ENCODE measurements at regions not wholly inside any gene's neighbourhood (a gene's known extent, or its start where the extent isn't known, plus 50 kb on each side); places are given as distances from the start of the nearest gene placed in this dataset.
"Not testable (repeated sequence)": the region's sequence is repeated elsewhere in the genome, so short reads cannot be mapped to it uniquely, and the experiment has no call there.

DNA sequence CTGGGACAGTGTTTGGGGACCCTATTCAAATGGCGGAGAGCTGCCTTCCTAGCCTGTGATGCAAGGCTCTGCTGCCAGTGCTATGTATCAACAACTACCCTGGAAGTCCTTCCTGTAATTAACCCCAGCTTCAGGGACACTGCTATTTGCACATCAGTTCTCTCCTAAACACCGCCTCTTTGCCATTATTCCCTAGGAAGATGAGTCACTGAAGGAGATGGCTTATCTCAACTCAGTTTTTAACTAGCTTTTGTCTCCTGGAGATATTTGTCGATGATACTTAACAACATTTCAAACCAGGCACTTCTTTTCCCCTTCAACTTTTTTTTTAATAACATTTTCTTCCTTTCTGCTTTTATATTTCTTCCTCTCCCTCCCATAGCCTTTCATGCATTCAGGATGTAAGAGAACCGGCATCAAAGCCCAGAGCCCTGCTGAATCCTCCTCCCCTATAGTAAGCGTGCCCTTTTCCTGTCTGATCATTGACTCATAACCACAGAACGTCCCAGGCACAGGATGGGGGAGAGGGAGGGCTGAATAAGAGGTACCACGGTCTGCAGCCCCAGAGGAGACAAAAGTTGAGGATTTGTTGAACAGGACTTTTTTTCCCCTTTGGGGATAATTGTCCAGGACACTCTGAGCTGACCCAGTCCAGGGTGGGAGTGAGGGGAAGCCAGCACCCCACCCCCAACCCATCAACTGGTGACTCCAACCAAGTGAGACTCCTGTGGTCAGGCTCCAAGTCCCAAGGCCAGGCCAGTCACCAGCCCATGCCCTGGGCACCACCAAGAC, 387.8 kb upstream of the SALL1 start:
- intact Hi-C loops (cut with micrococcal nuclease): no loop called here
- Mint-ChIP-seq H3K27me3 (ENCODE audit: low read depth) (no peaks in the 10 kb centered on the region), H3K36me3 (ENCODE audit: low read depth) (no peaks in the 10 kb centered on the region), H3K27ac (no peak overlapping the region), H3K9me3 (no peaks in the 10 kb centered on the region), H3K4me3 (no peak overlapping the region), H3K4me1 (ENCODE audit: low read depth) (no peaks in the 10 kb centered on the region)
- CTCF ChIA-PET: no interaction called here
- no peak for DNase-seq

DNA sequence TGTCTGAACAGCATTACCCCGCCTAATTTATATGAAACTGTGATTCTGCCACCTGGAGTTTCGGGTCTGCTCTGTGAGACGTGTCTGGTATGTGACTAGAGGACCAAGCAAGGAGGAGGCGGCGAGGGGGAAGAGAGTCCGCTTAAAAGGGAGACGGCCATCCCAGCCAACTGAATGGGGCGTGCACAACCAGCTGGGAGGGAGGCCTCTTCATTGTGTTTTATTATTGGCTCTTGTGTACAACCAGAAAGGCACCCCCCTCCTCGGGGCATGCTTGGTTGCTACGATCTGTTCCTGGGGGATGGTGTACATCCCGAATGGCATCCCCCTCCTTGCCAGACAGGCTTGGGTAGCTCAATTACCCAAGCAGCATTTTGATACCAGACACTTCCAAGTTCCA, 384.5 kb upstream of the SALL1 start:
- CTCF ChIA-PET: no interaction called here
- no peak overlapping the region for H3K27ac Mint-ChIP-seq
- peaks cover 2% of the 10 kb centered on the region for H3K9me3 Mint-ChIP-seq
- no peaks in the 10 kb centered on the region for H3K4me1 Mint-ChIP-seq (ENCODE audit: low read depth)
- H3K36me3 Mint-ChIP-seq (ENCODE audit: low read depth): no peaks in the 10 kb centered on the region
- H3K27me3 Mint-ChIP-seq (ENCODE audit: low read depth): no peaks in the 10 kb centered on the region
- DNase-seq: no peak
- intact Hi-C loops (cut with micrococcal nuclease): no loop called here
- H3K4me3 Mint-ChIP-seq: no peak overlapping the region

GRCh38 chr16:51532551-51532950, 381.5 kb upstream of the SALL1 start:
- CTCF ChIA-PET: no interaction called here
- no peak for DNase-seq
- Mint-ChIP-seq H3K36me3 (ENCODE audit: low read depth) (no peaks in the 10 kb centered on the region), H3K27me3 (ENCODE audit: low read depth) (no peaks in the 10 kb centered on the region), H3K27ac (no peak overlapping the region), H3K4me3 (no peak overlapping the region), H3K9me3 (peaks cover 2% of the 10 kb centered on the region), H3K4me1 (ENCODE audit: low read depth) (no peaks in the 10 kb centered on the region)
- intact Hi-C loops (cut with micrococcal nuclease): no loop called here

- no peak overlapping the region for H3K27ac Mint-ChIP-seq
- DNase-seq: no peak
- H3K4me3 Mint-ChIP-seq: no peak overlapping the region
- H3K36me3 Mint-ChIP-seq (ENCODE audit: low read depth): no peaks in the 10 kb centered on the region
- intact Hi-C loops (cut with micrococcal nuclease): no loop called here
- CTCF ChIA-PET: no interaction called here
- H3K27me3 Mint-ChIP-seq (ENCODE audit: low read depth): no peaks in the 10 kb centered on the region
- H3K9me3 Mint-ChIP-seq: peaks cover 3% of the 10 kb centered on the region
- H3K4me1 Mint-ChIP-seq (ENCODE audit: low read depth): no peaks in the 10 kb centered on the region
These were observed 380.2 kb upstream of the SALL1 start for GRCh38 chr16:51531271-51531670.

GRCh38 chr16:51527349-51527748, 376.3 kb upstream of the SALL1 start:
- Mint-ChIP-seq H3K27me3 (ENCODE audit: low read depth) (no peaks in the 10 kb centered on the region), H3K4me1 (ENCODE audit: low read depth) (no peaks in the 10 kb centered on the region), H3K9me3 (peaks cover 3% of the 10 kb centered on the region), H3K27ac (no peak overlapping the region), H3K36me3 (ENCODE audit: low read depth) (no peaks in the 10 kb centered on the region), H3K4me3 (no peak overlapping the region)
- intact Hi-C loops (cut with micrococcal nuclease): no loop called here
- no peak for DNase-seq
- CTCF ChIA-PET: no interaction called here

DNA sequence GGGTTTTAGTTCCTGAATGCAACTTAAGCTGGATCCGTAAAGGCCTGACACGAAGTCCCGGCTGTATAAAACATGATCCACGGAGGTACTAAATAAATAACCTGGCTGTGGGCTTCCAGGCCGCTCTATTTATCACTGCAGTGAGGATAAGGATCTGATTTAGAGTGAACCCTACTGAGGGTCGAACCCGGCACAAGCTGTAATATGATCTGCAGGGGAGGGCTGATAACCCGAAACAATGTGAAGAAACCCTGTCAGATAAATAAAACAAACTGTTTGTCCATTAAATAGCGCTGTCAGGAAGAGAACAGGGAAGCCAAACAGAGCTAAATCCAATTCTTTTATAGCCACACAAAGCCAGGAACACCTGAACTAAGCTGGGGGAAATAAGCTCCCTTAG, 375.6 kb upstream of the SALL1 start:
- no peaks in the 10 kb centered on the region for H3K4me1 Mint-ChIP-seq (ENCODE audit: low read depth)
- peaks cover 5% of the 10 kb centered on the region for H3K9me3 Mint-ChIP-seq
- no peak overlapping the region for H3K4me3 Mint-ChIP-seq
- no peak for DNase-seq
- intact Hi-C loops (cut with micrococcal nuclease): no loop called here
- H3K36me3 Mint-ChIP-seq (ENCODE audit: low read depth): peaks cover 2% of the 10 kb centered on the region
- H3K27me3 Mint-ChIP-seq (ENCODE audit: low read depth): no peaks in the 10 kb centered on the region
- CTCF ChIA-PET: no interaction called here
- no peak overlapping the region for H3K27ac Mint-ChIP-seq

DNA sequence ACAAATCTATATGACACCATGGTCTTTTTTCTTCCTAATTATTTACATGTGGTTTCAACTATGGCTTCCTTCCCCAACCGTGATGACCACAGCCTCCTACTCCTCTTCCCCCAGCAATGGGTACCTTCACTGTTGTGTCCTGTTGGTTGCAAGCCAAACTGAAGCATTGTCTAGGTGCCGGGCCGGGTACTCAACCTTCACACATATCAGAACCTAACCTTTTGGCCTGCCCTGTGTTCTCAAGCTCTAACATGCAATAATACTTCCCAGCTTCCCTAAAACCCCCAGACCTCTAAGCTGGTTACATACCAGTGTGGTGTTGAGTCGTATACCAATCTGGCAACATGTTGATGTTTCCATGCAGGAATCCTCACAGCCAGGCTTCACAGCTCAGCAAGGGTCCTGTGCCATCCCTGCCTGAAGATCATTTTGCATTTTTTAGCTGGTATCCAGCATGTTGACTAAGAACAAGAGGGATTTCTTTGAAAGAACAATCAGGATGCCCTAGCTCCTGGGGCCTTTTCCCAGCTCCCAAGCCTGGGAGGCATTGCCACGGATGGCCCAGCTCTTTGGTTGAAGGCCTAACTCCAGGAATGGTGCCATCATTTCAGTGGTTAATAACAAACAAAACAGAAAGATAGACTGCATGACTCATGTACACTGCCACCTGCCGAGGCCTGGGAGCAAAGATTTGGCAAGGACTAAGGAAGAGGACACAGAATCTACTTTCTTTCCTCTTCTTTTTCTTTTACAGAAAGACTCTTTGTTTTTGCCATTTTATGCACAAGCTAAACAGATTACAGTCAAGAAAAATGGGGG, 373.7 kb upstream of the SALL1 start:
- no peaks in the 10 kb centered on the region for H3K4me1 Mint-ChIP-seq (ENCODE audit: low read depth)
- H3K9me3 Mint-ChIP-seq: peaks cover 9% of the 10 kb centered on the region
- intact Hi-C loops (cut with micrococcal nuclease): no loop called here
- peaks cover 2% of the 10 kb centered on the region for H3K36me3 Mint-ChIP-seq (ENCODE audit: low read depth)
- CTCF ChIA-PET: no interaction called here
- H3K27me3 Mint-ChIP-seq (ENCODE audit: low read depth): no peaks in the 10 kb centered on the region
- H3K27ac Mint-ChIP-seq: no peak overlapping the region
- no peak for DNase-seq
- H3K4me3 Mint-ChIP-seq: no peak overlapping the region

DNA sequence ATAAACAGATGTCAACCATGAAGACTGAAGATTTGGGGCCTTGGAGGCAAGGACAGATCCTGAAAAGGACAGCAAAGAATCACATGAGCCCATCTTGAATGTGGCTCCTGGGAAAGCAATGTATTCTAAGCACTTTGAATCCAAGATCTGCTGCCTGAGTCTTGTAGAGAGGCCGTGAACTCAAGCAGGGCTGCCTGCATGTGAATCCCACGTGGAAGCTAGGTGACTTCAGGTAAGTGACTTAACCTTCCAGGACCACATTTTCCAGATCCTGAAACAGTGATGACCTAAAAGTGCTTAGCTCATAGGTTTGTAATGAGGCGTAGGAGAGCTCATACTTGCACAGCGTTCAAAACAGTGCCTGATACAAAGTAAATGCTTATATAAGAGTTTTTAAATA, 373.0 kb upstream of the SALL1 start:
- H3K4me3 Mint-ChIP-seq: no peak overlapping the region
- no peak overlapping the region for H3K27ac Mint-ChIP-seq
- no peak for DNase-seq
- H3K4me1 Mint-ChIP-seq (ENCODE audit: low read depth): no peaks in the 10 kb centered on the region
- H3K27me3 Mint-ChIP-seq (ENCODE audit: low read depth): no peaks in the 10 kb centered on the region
- H3K9me3 Mint-ChIP-seq: peaks cover 14% of the 10 kb centered on the region
- CTCF ChIA-PET: no interaction called here
- intact Hi-C loops (cut with micrococcal nuclease): no loop called here
- peaks cover 2% of the 10 kb centered on the region for H3K36me3 Mint-ChIP-seq (ENCODE audit: low read depth)

DNA sequence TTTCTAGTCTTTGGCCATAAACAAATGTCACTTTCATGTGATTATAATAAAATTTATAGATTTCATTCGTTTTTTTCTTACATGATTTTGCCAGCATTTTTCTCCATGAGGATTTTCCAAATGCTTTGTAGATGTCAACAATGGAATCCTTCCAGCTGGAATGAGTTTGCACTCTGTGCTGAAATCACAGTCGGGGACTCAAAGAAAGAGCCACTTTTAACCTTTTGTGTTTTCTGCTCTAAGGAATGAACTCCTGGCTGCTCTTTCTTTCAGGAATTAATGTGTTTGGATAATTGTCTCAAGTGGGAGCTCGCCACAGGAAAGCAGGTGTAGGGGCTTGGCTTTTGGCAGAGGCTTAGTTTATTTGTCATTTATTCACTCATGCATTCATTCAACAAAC, 372.3 kb upstream of the SALL1 start:
- CTCF ChIA-PET: no interaction called here
- no peak for DNase-seq
- Mint-ChIP-seq H3K4me1 (ENCODE audit: low read depth) (no peaks in the 10 kb centered on the region), H3K27ac (no peak overlapping the region), H3K9me3 (peaks cover 14% of the 10 kb centered on the region), H3K27me3 (ENCODE audit: low read depth) (no peaks in the 10 kb centered on the region), H3K4me3 (no peak overlapping the region), H3K36me3 (ENCODE audit: low read depth) (peaks cover 2% of the 10 kb centered on the region)
- intact Hi-C loops (cut with micrococcal nuclease): no loop called here

DNA sequence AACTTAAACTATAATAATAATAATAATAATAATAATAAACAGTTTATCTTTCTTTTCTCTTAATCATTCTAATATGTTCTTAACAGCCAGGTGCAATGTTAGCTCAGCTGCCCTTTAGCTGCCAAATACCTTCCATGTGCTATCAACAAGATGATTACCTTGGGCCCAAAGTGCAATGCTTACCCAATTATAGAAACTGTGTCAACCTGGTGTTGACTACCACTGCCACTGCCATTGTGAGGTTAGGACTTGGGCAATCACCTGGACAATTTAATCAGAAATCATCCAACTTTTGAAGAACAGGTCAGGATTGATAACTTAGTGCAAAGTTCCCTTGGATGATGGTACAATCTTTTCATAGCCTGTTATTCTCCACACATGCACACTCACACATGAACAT, 371.8 kb upstream of the SALL1 start:
- no peaks in the 10 kb centered on the region for H3K4me1 Mint-ChIP-seq (ENCODE audit: low read depth)
- H3K27me3 Mint-ChIP-seq (ENCODE audit: low read depth): no peaks in the 10 kb centered on the region
- H3K27ac Mint-ChIP-seq: no peak overlapping the region
- CTCF ChIA-PET: no interaction called here
- intact Hi-C loops (cut with micrococcal nuclease): no loop called here
- H3K4me3 Mint-ChIP-seq: no peak overlapping the region
- H3K9me3 Mint-ChIP-seq: peaks cover 14% of the 10 kb centered on the region
- H3K36me3 Mint-ChIP-seq (ENCODE audit: low read depth): peaks cover 2% of the 10 kb centered on the region
- no peak for DNase-seq

- CTCF ChIA-PET; H3K27ac Mint-ChIP-seq; H3K4me1 Mint-ChIP-seq (ENCODE audit: low read depth); H3K4me3 Mint-ChIP-seq; DNase-seq; H3K27me3 Mint-ChIP-seq (ENCODE audit: low read depth); intact Hi-C loops (cut with micrococcal nuclease); H3K36me3 Mint-ChIP-seq (ENCODE audit: low read depth): not testable (repeated sequence)
- H3K9me3 Mint-ChIP-seq: peaks cover 16% of the 10 kb centered on the region
These were observed 365.9 kb upstream of the SALL1 start for GRCh38 chr16:51516960-51517359.

DNA sequence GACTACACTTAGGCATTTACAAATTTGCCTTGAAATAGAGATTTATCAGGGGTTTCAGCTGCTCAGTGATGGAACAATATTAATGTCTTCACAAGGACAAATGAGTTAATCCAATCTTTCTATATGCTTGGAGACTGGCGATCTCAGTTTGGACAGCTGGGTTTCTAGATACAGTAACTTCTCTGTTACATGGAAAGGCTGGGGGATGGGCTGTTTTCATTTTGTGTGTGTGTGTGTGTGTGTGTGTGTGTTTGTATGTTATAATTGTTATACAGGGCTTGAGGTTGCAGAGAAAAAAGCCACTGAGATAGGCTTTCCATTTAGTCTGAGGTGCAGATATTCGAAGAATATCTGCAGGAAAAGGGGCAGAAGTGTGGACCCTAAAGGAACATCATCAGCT, 359.3 kb upstream of the SALL1 start:
- Mint-ChIP-seq H3K27ac (no peak overlapping the region), H3K36me3 (ENCODE audit: low read depth) (no peaks in the 10 kb centered on the region), H3K27me3 (ENCODE audit: low read depth) (no peaks in the 10 kb centered on the region), H3K4me3 (no peak overlapping the region), H3K4me1 (ENCODE audit: low read depth) (no peaks in the 10 kb centered on the region), H3K9me3 (peaks cover 10% of the 10 kb centered on the region)
- intact Hi-C loops (cut with micrococcal nuclease): no loop called here
- no peak for DNase-seq
- CTCF ChIA-PET: no interaction called here

DNA sequence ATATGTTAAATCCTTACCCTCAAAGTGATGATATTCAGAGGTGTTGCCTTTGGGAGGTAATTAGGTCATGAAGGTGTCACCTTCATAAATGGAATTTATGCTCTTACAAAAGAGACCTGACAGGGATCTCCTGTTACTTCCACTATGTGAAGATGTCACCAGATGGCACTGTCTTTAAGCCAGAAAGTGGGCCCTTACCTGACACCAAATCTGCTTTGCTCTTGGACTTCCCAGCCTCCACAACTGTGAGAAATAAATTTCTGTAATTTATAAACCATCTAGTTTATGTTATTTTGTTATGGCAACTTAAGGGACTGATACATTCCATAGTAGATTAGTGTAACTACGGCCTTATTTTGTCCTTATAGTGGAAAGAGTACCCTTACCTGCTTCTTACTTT, 358.3 kb upstream of the SALL1 start:
- Mint-ChIP-seq H3K36me3 (ENCODE audit: low read depth) (no peaks in the 10 kb centered on the region), H3K4me3 (no peak overlapping the region), H3K27me3 (ENCODE audit: low read depth) (no peaks in the 10 kb centered on the region), H3K4me1 (ENCODE audit: low read depth) (no peaks in the 10 kb centered on the region), H3K27ac (no peak overlapping the region), H3K9me3 (peaks cover 13% of the 10 kb centered on the region)
- intact Hi-C loops (cut with micrococcal nuclease): no loop called here
- DNase-seq: no peak
- CTCF ChIA-PET: no interaction called here
